OCI-LY1 (cell line): ENCODE measurements at regions not wholly inside any gene's neighbourhood (a gene's known extent, or its start where the extent isn't known, plus 50 kb on each side); places are given as distances from the start of the nearest gene placed in this dataset.

Experiments
- EZH2 ChIP-seq: fragments of 200-600 bp; sonication (generic), shearing (Covaris generic); IDR thresholded peaks from 2 replicates; pipeline ENCODE4 v1.8.0; 2017; ENCODE audit warnings: borderline replicate concordance, mixed run types, mild to moderate bottlenecking, antibody characterized with exemption, low read length, moderate library complexity, mixed read lengths
- TF ChIP-seq, protein P1 (sequence below): fragments of 200-600 bp; sonication (generic), shearing (Covaris generic); IDR thresholded peaks from 2 replicates; pipeline ENCODE4 v1.5.1; 2017; ENCODE audit warnings: mild to moderate bottlenecking, antibody characterized with exemption, low read length, moderate library complexity, mixed read lengths

DNA sequence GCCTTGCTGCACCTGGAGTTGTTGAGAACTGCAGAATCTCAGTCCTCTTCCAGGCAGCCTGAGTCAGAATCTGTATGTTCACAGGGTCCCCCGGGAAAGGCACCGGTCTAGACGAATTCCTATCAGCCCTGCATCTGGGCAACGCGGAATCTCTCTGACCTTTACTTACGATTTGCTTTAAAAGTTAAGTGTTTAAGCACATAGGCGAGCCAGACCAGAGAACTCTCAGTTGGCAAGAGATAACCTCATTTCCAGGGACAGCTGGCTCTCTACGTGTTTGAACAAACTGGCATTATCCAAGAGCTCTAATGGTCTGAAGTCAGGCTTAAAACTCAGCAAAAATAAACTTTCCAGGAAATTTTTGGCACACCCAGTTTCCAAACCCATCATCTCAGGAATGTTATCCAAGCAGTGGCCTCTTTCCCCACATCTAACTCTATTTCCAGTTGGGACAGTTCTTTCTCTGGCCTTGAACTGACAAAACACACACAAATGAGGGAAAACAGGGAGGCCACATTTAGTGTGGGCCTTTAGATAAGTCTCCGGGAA lies 53.4 kb downstream of the HES1 start:
- TF ChIP-seq, protein P1, sequence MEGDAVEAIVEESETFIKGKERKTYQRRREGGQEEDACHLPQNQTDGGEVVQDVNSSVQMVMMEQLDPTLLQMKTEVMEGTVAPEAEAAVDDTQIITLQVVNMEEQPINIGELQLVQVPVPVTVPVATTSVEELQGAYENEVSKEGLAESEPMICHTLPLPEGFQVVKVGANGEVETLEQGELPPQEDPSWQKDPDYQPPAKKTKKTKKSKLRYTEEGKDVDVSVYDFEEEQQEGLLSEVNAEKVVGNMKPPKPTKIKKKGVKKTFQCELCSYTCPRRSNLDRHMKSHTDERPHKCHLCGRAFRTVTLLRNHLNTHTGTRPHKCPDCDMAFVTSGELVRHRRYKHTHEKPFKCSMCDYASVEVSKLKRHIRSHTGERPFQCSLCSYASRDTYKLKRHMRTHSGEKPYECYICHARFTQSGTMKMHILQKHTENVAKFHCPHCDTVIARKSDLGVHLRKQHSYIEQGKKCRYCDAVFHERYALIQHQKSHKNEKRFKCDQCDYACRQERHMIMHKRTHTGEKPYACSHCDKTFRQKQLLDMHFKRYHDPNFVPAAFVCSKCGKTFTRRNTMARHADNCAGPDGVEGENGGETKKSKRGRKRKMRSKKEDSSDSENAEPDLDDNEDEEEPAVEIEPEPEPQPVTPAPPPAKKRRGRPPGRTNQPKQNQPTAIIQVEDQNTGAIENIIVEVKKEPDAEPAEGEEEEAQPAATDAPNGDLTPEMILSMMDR = no peak
- TF ChIP-seq EZH2 = no peak
